ENCODE measurements at regions not wholly inside any gene's neighbourhood (a gene's known extent, or its start where the extent isn't known, plus 50 kb on each side); places are given as distances from the start of the nearest gene placed in this dataset.

DNA sequence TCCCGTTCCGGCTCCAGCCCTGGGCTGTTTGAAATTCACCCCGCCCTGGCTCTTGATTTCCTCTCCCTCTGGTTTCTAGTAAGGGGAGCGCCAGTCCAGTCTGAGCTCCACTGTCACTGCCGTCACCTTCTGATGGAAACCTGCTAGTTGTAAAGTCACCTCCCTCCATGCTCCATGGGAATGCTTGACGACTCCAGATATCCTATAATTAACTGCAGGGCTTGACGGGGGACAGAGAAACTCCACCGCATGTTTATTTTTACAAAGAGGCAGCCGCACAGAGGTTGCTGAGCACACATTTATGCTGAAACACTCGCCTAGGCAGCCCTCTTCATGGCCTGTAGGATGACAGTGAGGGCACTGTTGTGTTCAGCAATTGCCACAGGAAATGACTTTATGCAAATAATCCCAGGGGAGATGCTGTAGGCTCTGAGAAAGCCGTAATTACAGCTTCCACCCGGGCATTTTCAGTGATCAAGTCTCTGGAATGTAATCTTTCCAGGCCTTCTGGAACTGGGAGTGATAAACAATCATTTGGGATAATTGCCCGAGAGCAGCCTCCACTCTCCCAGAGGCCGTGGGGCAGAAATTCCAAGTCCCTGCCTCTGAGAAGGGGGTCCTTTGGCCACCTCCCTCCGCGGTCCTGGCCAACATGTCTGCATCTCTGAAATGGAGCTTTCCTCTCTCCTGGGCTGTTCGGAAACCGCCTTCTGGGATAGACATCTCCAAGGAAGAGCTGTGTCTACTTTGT lies 300.5 kb downstream of the KLF6 start:
- DNase-seq (ENCODE audit: low read depth in 2 of 2): no peak

- no peak for DNase-seq (ENCODE audit: low read depth in 2 of 2)
These were observed 302.6 kb downstream of the KLF6 start for GRCh38 chr10:3482200-3482993.

DNA sequence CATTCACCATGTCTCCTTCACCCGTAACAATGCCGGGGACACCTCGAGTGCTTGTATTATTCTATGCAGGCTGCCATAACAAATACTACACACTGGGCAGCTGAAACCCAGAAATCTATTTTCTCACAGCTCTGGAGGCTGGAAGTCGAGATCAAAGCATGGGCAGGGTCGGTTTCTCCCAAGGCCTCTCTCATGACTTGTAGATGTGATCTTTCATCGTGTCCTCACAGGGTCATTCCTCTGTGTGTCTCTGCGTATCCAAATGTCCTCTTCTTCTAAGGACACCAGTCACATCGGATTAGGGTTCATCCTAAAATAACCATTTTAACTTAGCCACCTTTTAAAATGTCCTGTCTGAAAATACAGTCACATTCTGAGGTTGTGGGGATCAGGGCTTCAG lies 303.5 kb downstream of the KLF6 start:
- DNase-seq (ENCODE audit: low read depth in 2 of 2): no peak

DNA sequence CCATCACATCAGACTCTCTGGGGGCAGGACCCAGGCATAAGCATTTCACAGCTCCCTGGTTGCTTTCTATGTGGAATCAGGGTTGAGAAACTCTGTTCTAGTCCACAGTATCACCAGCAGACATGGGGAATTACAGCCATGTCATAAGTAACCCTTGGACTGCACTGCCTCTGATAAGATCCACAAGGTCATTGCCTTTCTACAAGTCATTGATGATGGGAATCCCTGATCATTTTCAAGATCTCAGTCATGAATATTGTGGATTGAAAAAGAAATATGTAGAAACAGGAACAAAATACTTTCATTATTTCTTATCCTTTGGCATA lies 304.1 kb downstream of the KLF6 start:
- DNase-seq (ENCODE audit: low read depth in 2 of 2): no peak

GRCh38 chr10:3480281-3480989 lies 304.6 kb downstream of the KLF6 start:
- DNase-seq (ENCODE audit: low read depth in 2 of 2): no peak

DNA sequence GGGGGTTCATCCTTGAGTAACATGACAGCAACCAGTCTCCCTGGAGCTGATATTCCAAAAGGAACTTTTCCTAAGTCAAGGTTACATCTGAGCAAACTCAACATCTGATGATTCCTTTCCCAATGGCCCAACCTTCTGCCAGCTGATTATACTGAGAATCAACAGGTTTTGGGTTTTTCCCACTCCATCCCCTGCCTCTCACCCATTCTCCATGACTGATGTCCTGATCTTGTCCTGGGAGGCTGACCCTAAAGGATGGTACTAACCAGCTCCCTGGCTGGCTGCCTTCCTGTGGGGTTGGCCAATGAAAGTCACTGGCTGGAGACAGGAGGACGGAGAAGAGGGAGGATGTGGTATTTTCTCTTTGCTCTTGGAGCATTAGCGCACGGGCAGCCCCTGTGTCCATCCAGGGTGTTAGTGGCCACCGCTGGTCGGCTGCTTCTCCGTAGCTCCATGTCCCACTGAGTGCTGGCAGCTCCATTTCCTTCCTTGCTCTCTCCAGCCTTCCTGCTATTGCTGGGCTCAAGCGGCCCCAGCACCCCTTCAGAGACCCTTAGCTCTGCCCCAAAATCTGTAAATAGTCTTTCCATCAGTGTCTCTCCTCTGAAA lies 306.2 kb upstream of the PITRM1 start:
- no peak for DNase-seq (ENCODE audit: low read depth in 2 of 2)

GRCh38 chr10:3478153-3478552 lies 305.6 kb upstream of the PITRM1 start:
- no peak for DNase-seq (ENCODE audit: low read depth in 2 of 2)

DNA sequence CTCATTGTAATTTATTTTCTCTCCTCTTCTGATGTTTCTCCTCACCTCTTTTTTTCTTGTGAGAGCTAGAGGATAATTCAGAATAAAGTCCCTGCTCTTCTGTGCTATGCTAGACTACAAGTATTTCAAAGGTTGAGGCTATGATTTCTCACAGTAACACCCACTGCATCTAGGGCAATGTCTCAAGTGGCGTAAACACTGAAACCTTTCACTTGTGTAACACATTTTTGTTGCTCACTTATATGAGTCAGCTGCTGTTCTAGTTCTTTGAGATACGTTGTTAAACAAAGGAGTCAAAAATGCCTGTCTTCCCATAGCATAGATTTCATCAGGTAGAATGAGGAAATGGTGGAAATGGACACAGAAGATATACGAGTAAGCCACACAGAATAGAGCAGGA lies 305.1 kb upstream of the PITRM1 start:
- DNase-seq (ENCODE audit: low read depth in 2 of 2): no peak

DNA sequence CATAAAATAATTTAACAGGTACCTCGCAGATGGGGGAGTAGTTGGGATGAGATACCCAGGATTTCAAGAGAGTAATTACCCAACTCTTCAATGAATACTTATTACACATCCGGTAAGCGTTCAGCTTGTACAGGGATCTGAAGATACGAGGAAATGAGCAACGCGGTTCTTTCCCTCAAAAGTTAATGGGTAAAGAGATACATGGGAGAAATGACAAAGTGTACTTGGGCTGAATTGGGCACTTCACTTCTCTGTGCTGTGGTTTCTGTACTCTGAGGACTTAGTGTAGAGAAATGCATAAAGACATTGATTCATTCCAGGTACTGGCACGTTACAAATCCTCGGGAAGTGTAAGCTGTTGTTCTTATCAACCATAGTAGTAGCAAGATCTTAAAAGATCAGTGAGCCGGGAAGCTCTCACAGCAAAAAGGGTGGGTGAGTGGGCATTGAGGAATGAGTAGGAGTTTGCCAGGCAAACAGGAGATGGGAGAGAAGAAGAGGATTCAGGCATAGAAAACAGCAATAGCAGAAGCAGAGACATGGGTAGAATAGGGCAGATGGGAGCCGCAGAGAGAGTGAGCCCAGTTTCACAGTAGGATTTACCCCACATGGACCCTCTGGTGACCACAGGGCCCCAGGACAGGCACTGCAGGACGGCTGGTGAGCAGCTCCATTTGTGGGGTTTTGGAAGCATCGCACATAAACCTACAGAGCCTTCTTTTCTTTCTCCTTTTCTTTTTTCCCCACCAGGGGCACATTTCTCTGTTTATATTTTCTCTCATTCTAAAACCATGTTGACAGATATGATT lies 304.3 kb upstream of the PITRM1 start:
- DNase-seq (ENCODE audit: low read depth in 2 of 2): no peak

DNA sequence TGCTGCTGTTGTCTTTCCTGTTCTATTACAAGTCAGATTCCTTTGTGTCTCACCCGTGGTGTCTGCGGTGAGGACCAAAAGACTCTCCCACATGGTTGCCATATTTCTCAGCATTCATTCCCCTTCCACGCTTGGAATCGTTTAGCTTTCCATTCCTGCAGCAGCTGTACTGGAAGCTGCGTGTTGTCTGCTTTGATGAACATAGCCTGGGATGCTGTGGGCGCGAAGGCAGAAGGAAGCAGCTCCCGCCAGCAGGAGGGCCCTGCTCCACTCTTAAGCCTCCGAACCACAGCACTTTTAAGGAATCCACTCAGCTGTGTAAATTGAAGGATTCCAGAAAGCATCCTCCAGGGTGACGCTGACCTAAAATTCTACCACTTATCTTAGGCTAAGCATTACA lies 303.6 kb upstream of the PITRM1 start:
- no peak for DNase-seq (ENCODE audit: low read depth in 2 of 2)

- DNase-seq (ENCODE audit: low read depth in 2 of 2): no peak
These were observed 302.8 kb upstream of the PITRM1 start for GRCh38 chr10:3475367-3475766.

- no peak for DNase-seq (ENCODE audit: low read depth in 2 of 2)
These were observed 301.7 kb upstream of the PITRM1 start for GRCh38 chr10:3474266-3474665.

- DNase-seq (ENCODE audit: low read depth in 2 of 2): no peak
These were observed 300.7 kb upstream of the PITRM1 start for GRCh38 chr10:3473271-3473670.

DNA sequence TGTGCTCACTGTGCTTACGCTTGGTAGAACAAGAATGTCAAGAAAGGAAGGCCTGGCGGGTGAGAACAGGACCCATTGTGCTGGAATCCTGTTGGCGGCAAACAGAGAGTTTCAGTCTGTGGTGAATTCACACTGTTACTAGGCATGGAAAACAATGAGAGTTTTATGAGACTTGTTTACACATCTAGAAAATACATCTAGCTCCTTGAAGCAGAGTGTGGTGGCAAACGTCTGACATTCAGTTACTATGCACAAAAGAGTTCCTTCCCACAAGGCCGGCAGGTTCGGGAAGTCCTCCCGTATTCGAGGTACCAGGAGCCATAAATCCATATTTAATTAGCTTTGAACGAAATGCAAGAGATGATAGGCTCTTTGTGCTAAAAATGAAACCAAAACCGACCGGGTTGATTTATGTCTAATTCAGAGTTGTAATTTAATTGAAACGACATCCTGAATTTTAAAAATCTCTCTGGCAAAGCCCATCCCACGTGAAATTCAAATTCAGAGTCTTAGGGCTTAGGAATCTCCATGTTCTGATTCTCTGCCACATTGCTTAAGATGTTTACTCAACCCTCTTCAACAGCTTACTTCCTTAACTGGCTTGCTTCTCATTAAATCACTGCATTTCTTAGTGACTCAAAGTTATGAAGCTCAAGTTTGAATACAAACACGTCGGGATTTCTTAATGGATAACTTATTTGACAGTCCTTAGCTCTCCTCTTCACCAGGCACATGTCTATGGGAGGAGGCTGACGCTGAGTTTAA lies 299.9 kb upstream of the PITRM1 start:
- DNase-seq (ENCODE audit: low read depth in 2 of 2): no peak

DNA sequence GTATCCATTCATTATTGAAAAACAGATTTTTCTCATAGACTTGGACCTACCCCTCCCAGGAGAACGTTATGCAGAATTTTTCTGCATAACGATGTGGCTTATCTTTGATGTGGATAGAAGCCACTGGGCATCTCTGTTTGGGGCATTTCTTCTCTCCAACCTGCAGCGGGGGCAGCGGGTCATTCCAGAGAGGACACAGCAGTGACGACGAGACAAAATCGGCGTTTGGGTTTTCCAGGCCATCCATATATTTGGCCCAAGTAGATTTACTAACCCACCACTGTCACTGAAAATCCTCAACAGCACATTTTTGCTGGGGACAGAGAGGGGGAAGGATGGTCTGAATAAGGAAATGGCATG lies 299.3 kb upstream of the PITRM1 start:
- no peak for DNase-seq (ENCODE audit: low read depth in 2 of 2)

DNA sequence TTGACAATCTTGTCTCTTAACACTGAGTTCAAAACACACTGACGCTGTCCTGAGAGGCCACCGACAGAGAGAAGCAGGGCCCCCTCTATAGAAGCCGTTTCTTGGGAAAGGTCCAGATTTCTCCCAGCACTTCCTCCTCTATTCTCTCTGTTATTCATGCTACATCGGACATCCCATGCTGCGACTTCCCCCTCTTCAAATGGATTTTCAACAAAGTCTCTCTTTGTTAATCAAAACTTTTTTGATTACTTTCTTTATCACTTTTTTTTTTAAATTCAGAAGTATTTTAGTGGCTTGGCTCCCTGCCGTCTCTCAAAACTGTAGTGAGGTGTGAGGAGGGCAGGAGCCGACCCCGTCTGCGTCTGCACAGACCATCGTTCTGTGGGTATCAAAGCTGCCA lies 298.9 kb upstream of the PITRM1 start:
- DNase-seq (ENCODE audit: low read depth in 2 of 2): no peak

DNA sequence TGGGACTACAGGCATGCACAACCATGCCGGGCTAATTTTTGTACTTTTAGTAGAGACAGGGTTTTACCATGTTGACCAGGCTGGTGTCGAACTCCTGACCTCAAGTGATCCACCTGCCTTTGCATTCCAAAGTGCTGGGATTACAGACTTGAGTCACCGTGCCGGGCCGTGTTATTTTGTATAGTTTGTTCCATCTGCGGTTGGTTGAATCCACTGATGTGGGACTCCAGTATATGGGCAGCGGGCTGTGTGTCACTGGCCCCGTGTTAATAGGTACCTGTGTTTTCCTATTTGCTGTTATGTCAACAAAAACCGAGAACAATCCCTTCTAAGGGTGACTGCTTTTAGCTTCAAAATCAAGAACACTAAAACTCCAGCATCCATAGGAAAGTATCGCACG lies 297.6 kb upstream of the PITRM1 start:
- DNase-seq (ENCODE audit: low read depth in 2 of 2): no peak

GRCh38 chr10:3469639-3470020 lies 297.0 kb upstream of the PITRM1 start:
- DNase-seq (ENCODE audit: low read depth in 2 of 2): no peak

GRCh38 chr10:3468919-3469638 lies 296.5 kb upstream of the PITRM1 start:
- no peak for DNase-seq (ENCODE audit: low read depth in 2 of 2)

Measured in stimulated activated CD8-positive, alpha-beta memory T cell treated with anti-CD3 and anti-CD28 coated beads, Interleukin-7, amount 100 ng/mL, for 1 hour (primary cell).